Activated CD4-positive, alpha-beta T cell treated with anti-CD3 and anti-CD28 coated beads, Interleukin-2, amount 50 U/mL, for 16 hours (primary cell): ENCODE measurements at regions not wholly inside any gene's neighbourhood (a gene's known extent, or its start where the extent isn't known, plus 50 kb on each side); places are given as distances from the start of the nearest gene placed in this dataset.
"Not testable (repeated sequence)": the region's sequence is repeated elsewhere in the genome, so short reads cannot be mapped to it uniquely, and the experiment has no call there.

Source experiments
- DNase-seq: peaks from one replicate; pipeline ENCODE4 v3.0.0-alpha.2; 2020

- DNase-seq, result not testable (repeated sequence)
Measured at GRCh38 chr1:149157409-149157808, 54.1 kb upstream of the NBPF9 start.

- not testable (repeated sequence) for DNase-seq
Measured at GRCh38 chr1:149158308-149158707, 55.0 kb upstream of the NBPF9 start.

DNA sequence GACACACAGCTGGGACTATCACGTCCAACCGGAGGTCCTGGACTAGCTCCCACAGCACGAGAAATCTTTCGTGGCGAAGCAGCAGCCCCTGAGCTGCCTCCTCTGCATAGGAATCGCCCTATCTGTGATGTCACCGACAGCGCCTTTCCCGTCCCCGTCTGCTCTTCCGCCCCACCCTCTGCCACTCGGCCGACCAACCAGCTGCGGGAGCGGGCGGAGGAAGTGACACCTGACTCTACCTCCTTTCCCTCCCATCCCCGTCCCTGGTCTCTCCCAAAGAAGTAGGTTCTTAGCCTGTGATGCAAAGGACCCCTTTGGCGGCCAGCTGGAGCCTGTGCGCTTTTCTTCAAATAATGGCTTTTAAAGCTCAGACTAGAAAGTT, 59.7 kb upstream of the NBPF9 start:
- not testable (repeated sequence) for DNase-seq

GRCh38 chr1:149174765-149175164, 71.4 kb upstream of the NBPF9 start:
- DNase-seq, result not testable (repeated sequence)

DNA sequence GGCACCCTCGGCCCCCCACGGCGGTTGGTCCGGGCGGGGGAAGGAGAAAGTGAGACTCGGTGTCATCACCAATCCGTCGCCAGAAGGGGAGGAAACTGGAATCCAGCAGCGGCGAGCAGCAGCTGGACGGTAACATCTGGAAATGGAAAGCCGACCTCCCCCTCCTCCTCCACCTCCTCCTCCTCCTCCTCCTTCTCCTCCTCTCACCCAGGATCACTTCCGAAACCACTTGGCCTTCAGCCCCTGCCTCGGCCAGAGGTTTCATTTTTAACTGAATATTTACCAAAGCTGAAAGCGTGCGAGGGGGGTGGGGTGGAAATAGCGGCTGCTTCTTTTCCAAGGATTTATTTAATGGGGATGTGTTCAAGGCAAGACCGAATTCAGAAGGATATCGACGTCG, 72.5 kb upstream of the NBPF9 start:
- not testable (repeated sequence) for DNase-seq

DNA sequence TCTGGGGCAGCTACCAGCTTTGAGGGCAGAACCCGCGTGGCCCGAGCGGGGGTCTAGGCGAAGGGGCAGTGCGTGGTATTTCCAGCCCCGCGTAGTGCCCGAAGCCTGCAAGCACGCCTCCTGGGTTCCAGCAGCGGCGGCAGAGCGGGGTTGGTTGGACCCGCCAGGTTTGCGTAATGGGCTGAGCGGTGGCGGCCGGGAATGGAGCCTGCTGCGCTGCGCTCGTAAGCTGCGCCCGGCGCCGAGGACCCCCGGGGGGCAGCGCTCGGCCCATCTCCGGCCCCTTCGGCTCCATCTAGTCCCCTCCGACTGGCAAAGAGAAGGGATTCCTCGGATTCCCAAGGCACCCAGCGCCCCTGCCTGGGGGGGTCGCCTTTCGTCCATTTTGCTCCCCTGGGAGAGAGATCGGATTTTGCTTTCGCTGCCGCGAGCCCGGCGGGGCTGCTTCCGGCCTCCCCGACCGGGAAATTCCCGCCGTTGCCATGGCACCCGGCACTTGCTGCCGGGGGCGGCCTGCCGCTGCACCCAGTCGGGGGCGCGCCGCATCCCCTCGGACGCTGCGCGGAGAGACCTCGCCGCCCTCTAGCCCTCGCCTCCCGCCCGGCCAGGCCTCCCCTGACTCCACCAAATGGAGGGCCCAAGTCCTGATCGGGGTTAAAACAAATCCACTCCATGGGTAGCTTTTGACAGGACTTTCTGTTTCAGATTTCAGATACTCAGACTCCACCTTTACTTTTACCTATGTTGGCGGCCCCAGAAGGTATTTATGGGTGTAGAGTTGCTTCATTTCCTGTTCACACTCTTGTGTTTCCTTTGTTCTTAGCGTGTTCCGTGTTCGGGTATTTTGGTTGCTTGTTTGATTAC, 73.3 kb upstream of the NBPF9 start:
- peak; percentile 50 for DNase-seq

DNA sequence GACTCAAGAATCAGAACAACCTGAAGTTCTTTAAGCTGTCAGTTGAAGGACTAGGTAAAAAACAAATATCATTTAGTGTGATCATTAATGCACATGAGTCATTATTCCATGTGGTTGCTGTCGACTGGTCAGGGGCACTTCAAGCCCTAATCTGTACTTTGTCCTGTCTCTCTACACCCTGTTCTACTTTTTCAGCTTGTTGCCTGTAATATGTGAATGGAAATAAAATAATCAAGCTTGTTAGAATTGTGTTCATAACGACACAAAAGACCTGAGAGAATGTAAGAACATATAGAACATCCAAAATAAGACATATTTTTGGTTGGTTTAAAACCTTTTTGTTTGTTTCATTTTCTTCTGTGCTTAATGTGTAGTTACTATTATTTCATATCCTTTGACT, 87.4 kb upstream of the NBPF9 start:
- DNase-seq, result not testable (repeated sequence)

DNA sequence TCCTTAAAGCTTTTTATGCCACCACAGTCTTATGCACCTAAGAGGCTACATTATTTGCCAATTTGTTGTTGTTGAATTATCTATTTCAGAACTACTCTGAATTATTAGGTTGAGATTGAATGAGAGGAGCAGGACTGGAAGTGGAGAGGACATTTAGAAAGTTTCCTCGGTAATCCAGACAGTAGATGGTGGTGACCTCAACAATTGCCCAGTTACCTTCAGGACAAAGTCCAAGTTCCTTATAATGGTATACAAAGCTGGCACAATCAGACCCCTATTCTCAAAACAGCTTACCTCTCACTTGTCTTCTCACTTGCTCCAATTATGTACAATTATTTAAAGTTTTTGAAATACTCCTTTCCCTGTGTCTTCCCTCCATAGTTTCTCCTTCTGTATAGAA, 93.3 kb upstream of the NBPF9 start:
- DNase-seq, result not testable (repeated sequence)

DNA sequence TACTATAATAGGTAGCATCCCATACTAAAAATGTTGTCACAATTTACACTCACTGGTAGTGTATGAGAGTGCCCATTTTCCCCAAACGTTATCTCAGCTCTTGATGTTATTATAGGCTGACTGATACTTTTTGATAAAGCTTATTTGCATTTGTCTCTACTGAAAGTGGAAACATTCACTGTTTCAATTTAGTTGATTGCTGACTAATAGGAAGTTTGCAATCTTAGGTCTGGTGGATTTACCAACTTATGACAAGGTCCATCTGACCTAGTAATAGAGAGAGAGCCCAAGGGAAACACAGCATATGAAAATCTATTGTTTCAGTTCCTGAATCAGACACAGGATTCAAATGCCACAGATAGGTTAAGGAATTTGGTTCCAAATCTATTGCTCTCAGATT, 97.2 kb upstream of the NBPF9 start:
- DNase-seq, result not testable (repeated sequence)

- not testable (repeated sequence) for DNase-seq
Measured at GRCh38 chr1:149202283-149202682, 98.9 kb upstream of the NBPF9 start.

- not testable (repeated sequence) for DNase-seq
Measured at GRCh38 chr1:149204396-149204795, 101.0 kb upstream of the NBPF9 start.

DNA sequence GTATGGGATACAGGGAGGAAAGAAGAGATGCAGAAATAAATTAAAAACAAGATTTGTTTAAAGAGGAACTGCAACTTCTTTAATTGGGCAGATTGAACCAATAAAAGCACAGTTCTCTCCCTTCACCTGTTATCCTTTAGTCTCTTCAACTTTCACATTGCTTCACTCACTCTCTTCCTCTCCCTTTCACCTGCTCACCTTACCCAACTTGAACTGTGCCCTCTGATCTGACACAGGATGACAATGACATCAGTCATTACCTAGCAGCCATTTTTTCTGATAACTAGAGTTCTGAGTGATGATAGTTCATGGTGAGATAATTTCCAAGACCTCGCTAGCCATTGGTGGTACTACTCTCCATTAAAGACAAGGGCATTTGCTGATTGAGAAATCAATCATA, 105.5 kb upstream of the NBPF9 start:
- not testable (repeated sequence) for DNase-seq

DNA sequence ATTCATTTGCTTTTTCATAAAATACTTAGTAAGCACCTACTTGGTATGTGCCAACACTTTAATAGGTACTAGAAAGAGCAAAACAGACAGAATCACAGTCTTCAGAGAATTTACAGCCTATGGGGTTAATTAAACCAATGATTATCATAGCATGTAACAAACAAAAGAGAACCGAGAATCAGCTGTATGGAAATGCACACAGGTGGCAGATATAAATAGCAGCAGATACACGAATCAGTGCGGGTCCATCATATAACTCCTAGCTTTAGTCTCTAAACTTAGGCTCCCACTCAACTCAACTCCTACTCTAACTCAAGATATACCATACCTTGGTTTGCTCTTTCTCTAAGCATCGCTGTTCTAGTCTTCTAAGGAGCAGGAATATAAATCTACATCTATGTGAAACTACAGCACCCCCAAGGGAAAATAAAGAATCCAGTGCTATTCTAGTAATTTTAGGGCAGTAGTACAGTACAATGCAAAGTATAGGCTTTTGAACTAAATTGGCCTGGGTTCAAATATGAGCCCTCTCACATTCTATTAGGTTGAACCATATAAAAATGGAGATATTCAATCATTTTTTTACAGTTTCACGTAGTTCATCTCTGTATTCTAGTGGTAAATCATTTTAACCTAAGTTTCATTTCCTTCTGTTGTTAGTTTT, 108.5 kb upstream of the NBPF9 start:
- DNase-seq, result not testable (repeated sequence)

DNA sequence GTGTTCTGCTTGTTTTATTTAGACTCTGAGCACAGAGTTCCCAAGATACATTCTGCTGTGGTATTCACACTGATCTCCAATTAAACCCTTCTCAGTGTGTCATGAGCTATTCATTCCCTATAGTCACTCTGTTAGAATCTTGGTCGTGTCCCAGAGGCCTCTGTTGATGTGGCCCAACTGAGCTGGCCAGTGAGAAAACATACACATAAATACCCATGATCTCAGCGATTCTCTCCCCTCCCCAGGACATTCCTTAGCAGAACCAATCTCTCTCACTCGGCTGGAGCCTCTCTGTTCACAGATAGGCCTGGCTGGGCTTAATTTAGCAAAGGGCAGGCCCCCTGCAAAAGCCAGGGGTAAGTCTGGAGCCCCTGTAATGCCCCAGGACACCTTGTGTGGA, 109.6 kb upstream of the NBPF9 start:
- not testable (repeated sequence) for DNase-seq

DNA sequence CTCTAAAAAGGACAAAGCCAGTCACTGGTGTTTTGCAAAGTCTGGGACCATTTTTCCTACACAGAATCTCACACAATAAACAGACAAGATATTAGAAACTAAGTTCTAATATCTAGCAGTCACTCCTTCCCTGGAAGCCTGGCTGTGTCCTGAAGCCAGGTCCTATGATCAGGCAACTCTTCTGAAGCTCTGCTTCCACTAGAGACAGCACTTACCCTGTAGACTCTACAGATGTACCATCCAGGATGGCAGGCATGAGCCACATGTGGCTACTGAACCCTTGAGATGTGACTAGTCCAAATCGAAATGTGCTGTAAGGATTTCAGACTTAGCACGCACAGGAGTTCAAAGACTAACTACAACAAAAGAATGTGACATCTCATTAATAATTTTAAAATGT, 110.3 kb upstream of the NBPF9 start:
- DNase-seq, result not testable (repeated sequence)

- not testable (repeated sequence) for DNase-seq
Measured at GRCh38 chr1:149218080-149218988, 115.0 kb upstream of the NBPF9 start.

GRCh38 chr1:149219539-149219938, 116.2 kb upstream of the NBPF9 start:
- not testable (repeated sequence) for DNase-seq

DNA sequence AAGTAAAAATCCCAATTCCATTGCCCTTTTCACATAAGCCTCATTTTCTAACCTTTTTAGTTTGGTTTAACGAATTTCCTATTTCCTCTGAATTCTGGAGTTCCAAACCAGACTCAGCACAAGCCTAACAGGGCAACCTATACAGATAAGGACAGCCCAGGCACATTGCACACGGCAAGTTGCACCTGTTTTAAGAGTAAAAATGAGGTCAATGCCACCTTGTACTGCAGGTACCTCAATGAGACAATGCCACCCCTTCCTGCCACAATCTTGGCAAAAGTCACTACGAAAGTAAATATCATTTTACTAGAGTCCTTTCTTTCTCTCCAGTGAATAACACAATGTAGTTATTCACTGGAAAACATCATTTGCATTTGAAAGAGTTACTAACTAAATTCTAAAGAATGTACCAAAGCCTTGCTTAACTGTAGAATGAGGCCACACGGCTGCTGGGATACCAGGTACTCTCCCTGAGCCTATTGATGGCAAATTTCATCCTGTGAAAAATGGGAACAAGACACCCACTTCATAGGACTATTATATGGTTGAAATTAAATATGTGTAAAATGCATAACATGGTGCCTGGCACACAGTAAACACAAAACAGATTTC, 117.2 kb upstream of the NBPF9 start:
- DNase-seq, result not testable (repeated sequence)

DNA sequence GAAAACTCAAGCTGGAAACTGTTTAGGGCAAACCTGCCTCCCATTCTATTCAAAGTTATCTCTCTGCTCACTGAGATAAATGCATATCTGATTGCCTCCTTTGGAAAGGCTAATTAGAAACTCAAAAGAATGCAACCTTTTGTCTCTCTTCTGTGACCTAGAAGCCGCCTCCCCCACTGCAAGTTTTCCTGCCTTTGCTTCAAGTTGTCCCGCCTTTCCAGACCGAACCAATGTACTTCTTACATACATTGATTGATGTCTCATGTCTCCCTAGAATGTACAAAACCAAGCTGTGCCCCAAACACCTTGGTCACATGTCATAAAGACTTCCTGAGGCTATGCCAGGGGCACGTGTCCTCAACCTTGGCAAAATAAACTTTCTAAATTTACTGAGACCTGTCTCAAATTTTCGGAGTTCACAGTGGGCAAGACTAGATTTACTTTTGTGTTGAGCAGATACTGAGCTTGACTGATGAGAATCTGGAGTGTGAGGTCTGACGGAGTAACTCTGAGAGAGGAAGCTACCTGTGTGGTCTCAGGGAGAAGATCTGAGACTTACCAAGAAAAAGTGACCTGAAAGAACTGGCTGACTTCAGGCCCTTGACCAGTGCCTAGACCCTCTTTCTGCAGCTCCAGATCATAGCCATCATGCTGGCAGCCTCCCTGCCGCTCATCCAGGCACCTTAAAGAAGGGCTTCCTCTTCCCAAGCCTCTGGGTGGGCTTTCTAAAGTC, 124.7 kb upstream of the NBPF9 start:
- DNase-seq, result not testable (repeated sequence)

DNA sequence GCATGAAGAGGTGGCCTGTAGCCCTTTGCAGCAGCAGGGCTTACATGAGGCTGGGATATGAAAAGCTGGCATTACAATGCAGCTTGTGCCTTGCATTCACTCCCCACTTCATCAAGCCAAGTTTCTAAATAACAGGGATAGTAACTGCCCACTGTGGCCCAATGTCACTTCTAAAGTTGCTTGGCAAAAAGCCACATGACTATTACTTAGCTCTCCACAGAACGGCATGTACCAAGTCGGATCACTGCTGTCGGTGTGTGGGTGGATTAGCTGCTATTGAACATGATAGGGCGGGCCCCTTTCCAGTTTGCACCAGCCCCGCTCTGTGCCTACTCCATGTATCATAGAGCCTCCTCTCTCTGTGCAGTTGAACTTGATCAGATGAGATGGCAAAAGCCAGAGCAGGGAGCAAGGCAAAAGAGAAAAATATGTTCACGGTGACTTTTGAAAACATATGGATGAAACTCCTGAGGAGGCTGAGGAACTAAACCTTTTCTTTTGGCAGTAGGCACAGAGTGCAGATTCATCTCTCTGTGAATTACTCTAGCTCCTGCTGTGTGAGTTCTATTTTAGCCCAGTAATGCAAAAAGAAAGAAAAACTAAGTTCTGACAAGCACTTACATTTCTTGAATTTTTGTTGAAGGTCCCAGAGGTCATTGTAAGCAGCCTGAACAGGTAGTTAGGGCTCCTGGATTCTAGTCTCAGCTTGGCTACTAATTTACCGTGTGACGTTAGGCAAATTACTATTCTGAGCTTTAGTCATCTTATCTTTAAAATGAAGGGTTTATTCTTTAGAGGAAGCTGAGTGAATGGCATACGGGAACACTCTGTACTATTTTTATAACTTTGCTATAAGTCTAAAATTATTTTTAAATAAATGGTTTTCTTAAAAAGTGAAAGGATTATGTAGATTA, 125.6 kb upstream of the NBPF9 start:
- not testable (repeated sequence) for DNase-seq

DNA sequence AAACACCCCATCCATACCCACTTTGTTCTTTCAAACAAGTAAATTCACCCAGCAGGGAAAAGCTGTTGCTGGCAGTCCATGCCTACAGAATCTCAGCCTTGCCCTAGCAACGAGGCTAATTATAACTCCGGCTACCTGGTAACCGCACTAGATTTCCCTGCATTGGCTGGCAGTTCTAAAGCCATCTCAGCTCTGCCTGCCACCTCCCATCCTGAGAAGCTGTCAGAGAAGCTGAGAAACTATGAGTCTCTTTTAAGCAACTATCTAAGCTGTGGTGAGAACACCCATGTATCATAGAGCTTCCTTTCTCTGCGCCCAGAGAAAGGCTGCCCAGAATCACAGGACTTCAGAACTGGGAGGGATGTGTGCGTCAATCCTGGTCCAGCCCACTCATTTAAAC, 126.5 kb upstream of the NBPF9 start:
- DNase-seq, result not testable (repeated sequence)
